Colonic mucosa (tissue), 4 donors: ENCODE measurements at regions not wholly inside any gene's neighbourhood (a gene's known extent, or its start where the extent isn't known, plus 50 kb on each side); places are given as distances from the start of the nearest gene placed in this dataset.

Experiments
- DNase-seq: peaks from one replicate; pipeline ENCODE4 v3.0.0-alpha.2; 2020
- H3K27ac ChIP-seq: fragments of 200-600 bp; one replicate; pipeline ENCODE4 v1.8.0; 2021
- H3K27me3 ChIP-seq: fragments of 200-600 bp; one replicate; pipeline ENCODE4 v1.8.0; 2021
- H3K36me3 ChIP-seq: fragments of 200-600 bp; one replicate; pipeline ENCODE4 v1.8.0; 2021
- H3K4me1 ChIP-seq: fragments of 200-600 bp; one replicate; pipeline ENCODE4 v1.8.0; 2021; ENCODE audit warnings: mild to moderate bottlenecking
- H3K4me3 ChIP-seq: fragments of 200-600 bp; one replicate; pipeline ENCODE4 v1.8.0; 2021
- H3K9ac ChIP-seq, 2 donors: one replicate each; pipeline ENCODE4 v1.7.0; 2013; ENCODE audit warnings: control low read depth in 2 of 2, low read depth in 2 of 2, low read length in 2 of 2
- H3K9me3 ChIP-seq: fragments of 200-600 bp; one replicate; pipeline ENCODE4 v1.8.0; 2021
- intact Hi-C: fragments of 100-400 bp; cut with DNase I; formaldehyde crosslinking; loops from one replicate; pipeline ENCODE4 v1.14.1; 2022
- TF ChIP-seq, protein P1 (sequence below): fragments of 200-600 bp; IDR thresholded peaks from one replicate; pipeline ENCODE4 v1.8.0; 2022; ENCODE audit warnings: antibody characterized with exemption, mild to moderate bottlenecking
- donor health status: healthy.
- donor health status: DM: no; HTN: no; CAD: no.
- donor health status: DM: no; HTN: no; CAD: no.

DNA sequence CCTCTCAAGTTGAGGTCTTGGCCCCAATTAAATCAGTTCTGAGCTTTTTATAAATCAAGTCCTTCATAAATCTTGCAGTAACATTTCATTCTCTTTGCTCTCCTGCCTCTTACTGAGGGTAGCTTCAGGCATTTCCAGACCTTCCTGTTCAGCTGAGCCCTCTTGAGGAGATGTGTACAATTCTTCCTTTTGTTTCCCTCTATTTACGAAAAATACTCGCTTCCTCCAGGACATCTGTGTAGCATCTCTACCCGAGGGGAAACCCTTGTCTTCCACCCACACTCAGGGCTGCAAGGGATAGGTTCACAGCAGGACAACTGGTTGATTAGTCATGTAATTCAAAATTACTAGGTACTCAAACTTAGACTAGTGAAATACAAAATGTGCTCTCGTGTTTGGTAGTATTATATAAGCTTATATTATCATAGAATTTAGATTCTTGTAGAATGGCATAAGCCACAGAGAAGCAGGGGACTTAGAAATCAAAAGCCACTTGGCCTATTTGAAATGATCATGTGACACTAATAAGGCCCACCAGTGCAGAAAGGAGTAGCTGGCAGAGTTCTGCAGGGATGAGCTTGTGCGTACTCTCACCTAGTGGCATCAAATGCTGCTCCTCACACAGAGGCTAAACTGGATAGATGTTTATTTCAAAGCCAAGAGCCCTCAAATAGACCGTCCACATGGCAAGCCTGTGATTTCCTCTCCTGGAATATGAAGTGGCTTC, 126.7 kb downstream of the GDAP2 start:
- no peaks in the 10 kb centered on the region for H3K9me3 ChIP-seq
- TF ChIP-seq, protein P1, sequence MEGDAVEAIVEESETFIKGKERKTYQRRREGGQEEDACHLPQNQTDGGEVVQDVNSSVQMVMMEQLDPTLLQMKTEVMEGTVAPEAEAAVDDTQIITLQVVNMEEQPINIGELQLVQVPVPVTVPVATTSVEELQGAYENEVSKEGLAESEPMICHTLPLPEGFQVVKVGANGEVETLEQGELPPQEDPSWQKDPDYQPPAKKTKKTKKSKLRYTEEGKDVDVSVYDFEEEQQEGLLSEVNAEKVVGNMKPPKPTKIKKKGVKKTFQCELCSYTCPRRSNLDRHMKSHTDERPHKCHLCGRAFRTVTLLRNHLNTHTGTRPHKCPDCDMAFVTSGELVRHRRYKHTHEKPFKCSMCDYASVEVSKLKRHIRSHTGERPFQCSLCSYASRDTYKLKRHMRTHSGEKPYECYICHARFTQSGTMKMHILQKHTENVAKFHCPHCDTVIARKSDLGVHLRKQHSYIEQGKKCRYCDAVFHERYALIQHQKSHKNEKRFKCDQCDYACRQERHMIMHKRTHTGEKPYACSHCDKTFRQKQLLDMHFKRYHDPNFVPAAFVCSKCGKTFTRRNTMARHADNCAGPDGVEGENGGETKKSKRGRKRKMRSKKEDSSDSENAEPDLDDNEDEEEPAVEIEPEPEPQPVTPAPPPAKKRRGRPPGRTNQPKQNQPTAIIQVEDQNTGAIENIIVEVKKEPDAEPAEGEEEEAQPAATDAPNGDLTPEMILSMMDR, result no peak
- intact Hi-C loops, result no loop called here
- no peaks in the 10 kb centered on the region for H3K27me3 ChIP-seq
- H3K36me3 ChIP-seq, result no peaks in the 10 kb centered on the region
- no peak overlapping the region for H3K9ac ChIP-seq
- H3K4me1 ChIP-seq, result no peaks in the 10 kb centered on the region
- no peak overlapping the region for H3K27ac ChIP-seq
- H3K4me3 ChIP-seq, result no peak overlapping the region
- no peak for DNase-seq

DNA sequence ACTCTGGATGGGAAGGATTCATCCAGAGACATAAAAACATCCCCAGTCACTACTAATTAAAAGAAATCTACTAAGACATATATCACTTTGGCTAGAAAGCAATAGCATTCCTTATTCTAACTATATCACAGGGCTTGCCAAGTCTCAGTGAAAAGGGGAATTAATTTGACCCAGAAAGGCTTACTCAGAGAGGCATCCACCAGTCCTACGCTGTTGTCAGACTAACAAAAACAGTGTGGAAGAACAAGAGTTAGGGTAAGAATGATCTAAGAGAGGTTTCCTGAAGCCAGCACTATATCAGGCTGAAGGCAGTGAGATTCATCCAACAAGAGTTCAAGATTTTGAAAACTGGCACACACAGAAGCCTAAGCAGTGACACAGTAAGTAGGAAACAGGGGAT, 126.1 kb downstream of the GDAP2 start:
- no peak for DNase-seq
- no peak overlapping the region for H3K4me3 ChIP-seq
- intact Hi-C loops, result no loop called here
- no peaks in the 10 kb centered on the region for H3K9me3 ChIP-seq
- no peak overlapping the region for H3K27ac ChIP-seq
- H3K9ac ChIP-seq, result no peak overlapping the region
- no peaks in the 10 kb centered on the region for H3K27me3 ChIP-seq
- no peaks in the 10 kb centered on the region for H3K4me1 ChIP-seq
- H3K36me3 ChIP-seq, result no peaks in the 10 kb centered on the region
- TF ChIP-seq, protein P1, result no peak

DNA sequence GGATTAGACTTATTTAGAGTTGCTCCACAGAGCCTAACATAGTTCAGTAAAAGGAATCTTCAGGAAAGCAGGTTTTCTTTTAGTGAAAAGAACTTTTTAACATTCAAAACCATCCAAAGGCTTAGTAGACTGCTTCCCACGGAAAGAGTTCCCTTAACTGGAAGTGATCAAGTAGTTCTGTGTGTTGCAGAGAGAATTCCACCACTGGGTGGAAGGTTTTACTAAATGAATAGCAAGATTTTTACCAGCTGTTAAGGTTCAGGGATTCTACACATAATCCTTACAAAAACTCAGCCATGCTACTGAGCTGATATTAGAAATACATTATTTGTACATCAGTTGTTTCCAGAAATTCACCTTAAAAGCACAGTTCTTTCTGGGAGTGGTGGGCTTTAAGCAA, 119.7 kb downstream of the GDAP2 start:
- no peak for DNase-seq
- intact Hi-C loops, result no loop called here
- Histone ChIP-seq H3K9me3 (no peaks in the 10 kb centered on the region), H3K27ac (no peak overlapping the region), H3K36me3 (no peaks in the 10 kb centered on the region), H3K27me3 (no peaks in the 10 kb centered on the region), H3K9ac (no peak overlapping the region), H3K4me3 (no peak overlapping the region), H3K4me1 (no peaks in the 10 kb centered on the region)
- TF ChIP-seq, protein P1, result no peak

DNA sequence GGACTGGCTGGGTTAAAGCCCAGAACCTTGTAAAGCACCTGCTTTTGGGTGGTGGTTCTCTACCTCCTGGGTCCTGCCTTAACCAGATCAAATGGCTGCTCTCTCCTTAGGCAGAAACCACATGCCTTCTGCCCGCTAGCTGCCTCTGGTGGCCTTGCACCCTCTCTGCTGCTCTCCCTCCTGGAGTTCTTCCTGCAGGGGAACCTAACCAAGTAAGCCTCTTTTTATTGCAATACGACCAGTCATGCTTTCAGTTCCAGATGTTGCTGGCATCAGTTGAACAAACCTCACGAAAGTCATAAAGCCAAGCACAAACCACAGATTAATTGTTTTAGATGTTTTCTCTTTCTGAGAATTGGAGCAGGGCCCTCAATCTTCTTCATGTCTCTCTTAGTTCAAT, 118.9 kb downstream of the GDAP2 start:
- Histone ChIP-seq H3K27ac (no peak overlapping the region), H3K9me3 (no peaks in the 10 kb centered on the region), H3K36me3 (no peaks in the 10 kb centered on the region), H3K9ac (no peak overlapping the region), H3K4me3 (no peak overlapping the region), H3K4me1 (no peaks in the 10 kb centered on the region), H3K27me3 (no peaks in the 10 kb centered on the region)
- intact Hi-C loops, result no loop called here
- DNase-seq, result no peak
- TF ChIP-seq, protein P1, result no peak

DNA sequence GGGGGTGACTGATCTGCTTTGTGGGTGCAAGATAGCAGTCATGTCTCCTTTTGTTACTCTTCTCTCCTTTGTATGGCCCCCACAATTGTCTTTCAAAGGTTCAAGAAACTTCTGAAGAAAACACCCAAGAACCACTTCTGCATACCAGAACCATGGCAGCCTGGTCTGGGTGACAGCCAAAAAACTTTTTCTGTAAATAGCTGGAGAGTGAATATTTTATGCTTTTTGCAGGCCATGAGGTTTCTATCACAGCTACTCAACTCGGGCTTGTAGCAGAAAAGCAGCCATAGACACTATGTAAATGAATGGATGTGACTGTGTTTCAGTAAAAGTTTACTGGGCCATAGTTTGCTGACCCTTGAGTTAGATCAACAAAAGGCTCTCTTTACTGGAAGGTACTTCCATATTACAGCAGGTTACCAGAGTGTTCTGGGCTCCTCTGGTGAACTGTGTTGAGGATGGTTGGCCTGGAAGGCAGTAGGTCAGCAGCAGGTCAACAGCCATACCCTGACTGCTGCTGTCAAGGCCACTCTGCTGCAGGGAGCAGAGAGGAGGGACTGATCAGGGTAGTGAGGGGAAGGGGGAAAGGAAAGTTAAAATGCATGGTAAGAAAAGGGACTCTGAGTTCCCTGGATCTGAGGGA, 116.4 kb downstream of the GDAP2 start:
- Histone ChIP-seq H3K36me3 (no peaks in the 10 kb centered on the region), H3K4me1 (no peaks in the 10 kb centered on the region), H3K27me3 (no peaks in the 10 kb centered on the region), H3K27ac (no peak overlapping the region), H3K4me3 (no peak overlapping the region), H3K9me3 (no peaks in the 10 kb centered on the region), H3K9ac (no peak overlapping the region)
- DNase-seq, result no peak
- TF ChIP-seq, protein P1, result no peak
- intact Hi-C loops, result no loop called here
